HG03159 (cell line): ENCODE measurements at regions not wholly inside any gene's neighbourhood (a gene's known extent, or its start where the extent isn't known, plus 50 kb on each side); places are given as distances from the start of the nearest gene placed in this dataset.

ENCODE experiments used
- ATAC-seq: cut with Tn5 transposase; IDR thresholded peaks from one replicate; pipeline ENCODE4 v1.9.1; 2021; ENCODE audit warnings: mild to moderate bottlenecking, moderate library complexity; ENCODE audit not compliant: unreplicated experiment

DNA sequence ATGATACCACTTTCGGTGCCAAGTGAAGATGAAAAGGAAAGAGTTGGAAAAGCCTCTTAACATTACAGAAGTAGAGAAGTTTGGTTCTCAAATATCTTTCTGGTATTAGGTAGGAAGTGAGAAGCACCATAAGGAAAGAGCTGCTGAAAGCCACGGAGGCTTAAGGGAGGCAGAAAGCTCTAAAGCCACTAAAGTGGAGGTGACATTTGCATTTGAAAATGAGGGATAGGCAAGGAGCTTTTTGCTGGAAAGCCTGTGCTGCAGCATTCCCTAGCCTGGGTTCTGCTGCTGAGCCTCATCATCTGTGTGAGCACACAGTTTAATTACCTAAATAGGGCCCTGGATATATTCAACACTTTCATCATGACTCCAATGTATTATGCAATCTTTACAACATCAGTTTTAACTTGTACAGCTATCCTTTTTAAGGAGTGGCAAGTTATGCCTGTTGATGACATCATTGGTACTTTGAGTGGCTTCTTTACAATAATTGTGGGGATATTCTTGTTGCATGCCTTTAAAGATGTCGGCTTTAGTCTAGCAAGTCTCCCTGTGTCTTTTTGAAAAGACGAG lies 315.4 kb downstream of the RBM26 start:
- ATAC-seq, result no peak

DNA sequence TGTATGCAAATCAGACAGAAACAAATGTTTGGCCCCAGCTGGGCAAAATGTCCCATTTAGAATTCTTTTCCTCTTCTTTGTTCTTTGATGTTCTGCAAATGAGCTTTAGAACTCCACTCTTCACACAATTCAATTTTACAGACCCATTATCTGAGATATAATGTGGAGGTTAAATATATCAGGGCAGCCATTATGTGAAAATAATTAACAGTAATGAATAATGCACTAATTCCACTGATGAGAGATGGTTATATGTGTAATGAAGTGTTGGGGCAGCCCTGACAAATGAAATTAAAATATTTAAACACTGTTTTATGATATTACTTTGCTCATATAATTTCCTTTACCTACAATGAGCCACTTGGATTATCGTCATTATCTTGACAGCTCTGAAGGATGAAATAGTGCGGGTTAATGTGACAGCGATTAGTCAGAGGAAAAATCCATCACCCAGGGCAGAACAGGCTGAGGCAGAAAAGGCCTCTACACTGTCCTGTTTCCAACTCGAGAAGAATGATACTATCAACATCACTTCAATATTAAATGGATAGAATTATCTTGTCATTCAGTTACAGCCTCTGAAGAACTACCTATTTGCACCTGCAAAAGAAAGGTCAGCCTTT lies 321.1 kb downstream of the RBM26 start:
- ATAC-seq, result no peak

GRCh38 chr13:79081942-79082341 lies 324.1 kb downstream of the RBM26 start:
- no peak for ATAC-seq

GRCh38 chr13:79079351-79079839 lies 326.7 kb downstream of the RBM26 start:
- ATAC-seq, result no peak

GRCh38 chr13:79075703-79076102 lies 330.4 kb downstream of the RBM26 start:
- no peak for ATAC-seq

DNA sequence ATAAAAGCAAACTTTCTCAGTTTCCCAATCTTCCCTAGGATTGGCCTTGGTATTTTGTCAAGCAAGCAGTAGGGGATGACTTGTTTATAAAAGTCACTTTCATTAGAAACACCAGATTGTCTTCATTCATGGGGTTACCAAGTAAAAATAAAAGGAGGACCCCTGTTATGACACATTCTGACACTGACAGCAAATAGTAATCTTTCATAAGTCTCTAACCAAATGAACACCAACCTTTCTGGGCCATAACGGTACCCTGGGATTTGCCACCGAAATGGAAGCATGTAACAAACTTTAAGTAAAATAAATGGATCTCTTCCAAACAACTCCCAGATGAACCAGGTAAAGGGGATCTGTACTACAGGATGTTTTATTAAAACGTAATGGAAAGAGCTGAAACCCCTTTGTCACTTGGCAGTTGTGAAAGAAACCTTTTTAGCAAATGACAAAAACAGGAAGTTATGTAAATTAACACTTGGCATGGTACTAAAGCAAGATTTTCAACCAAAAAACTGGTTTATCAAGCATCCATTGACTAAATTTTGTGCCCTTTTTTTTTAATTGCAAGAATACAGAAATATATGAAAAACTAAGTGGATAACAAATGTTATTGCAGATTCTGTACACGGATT lies 335.6 kb downstream of the RBM26 start:
- peak; percentile 60 for ATAC-seq

DNA sequence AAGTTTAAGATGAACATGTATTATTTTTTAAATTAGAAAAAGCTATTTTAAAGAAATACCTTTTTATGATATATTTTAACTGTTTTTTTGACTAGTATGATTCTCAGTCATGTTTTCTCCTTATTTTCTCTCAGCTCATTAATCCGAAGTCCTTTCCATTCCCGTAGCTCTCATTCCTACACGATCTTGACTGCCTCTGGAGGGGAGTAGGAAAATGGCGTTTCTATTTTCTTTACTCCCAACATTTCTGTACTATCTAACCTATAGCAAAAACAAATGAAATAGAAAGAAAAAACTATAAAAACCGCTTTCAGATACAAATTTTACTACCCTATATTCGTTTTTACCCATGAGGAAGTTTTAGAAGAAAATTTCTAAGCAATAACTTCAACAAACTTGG lies 343.8 kb downstream of the RBM26 start:
- ATAC-seq, result no peak

- ATAC-seq, result no peak
Observed at GRCh38 chr13:79060216-79060615, 345.8 kb downstream of the RBM26 start.

GRCh38 chr13:79056706-79057105 lies 349.3 kb downstream of the RBM26 start:
- no peak for ATAC-seq

DNA sequence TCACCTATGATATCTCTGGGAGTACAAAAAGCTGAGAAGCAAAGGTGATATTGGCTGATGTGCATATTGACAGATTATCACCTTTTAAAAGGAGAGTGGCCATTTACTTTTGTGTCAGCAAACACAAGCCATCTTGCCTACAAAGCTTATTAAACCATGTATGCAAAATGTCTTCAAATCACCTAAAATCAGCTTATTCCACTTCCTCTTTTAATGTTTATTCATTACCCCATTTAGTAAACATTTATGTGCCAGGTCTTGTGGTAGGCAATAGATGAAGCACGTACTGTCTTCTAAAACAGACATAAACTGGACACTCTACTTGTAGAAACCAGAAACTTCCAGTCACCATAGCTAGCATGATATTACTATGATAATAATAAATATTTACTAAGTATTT lies 354.6 kb downstream of the RBM26 start:
- ATAC-seq, result no peak

DNA sequence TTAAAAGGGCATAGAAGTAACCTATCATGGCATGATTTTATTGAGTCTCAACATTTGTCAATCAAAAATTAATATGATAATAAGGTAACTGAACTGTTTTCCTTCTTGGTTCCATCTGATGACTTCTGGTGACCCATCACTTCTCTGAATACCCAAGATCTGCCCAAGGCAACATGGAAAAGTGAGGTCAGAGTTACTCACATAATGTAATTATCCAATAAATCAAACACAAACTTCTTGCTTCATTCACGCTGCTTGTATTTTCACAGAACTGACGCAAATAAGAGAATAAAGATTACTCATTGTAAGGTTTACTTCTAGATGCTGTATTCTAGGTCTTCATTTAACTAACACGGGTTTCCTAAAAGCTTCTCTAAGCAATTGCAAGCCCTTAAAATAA lies 361.6 kb downstream of the RBM26 start:
- ATAC-seq, result no peak

DNA sequence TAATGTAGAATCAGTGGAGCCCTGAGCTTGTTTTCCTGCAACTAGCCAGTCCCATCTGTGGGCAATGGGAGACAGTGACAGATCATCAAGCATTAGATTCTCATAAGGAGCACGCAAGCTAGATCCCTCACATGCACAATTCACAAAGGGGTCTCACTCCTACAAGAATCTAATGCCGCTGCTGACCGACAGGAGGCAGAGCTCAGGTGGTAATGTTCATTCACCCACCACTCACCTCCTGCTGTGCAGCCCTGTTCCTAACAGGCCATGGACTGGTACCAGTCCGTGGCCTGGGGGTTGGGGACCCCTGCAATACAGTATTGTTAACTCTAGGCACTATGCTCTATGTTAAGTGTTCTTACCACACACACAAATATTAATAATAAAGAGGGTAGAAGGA lies 362.8 kb downstream of the RBM26 start:
- ATAC-seq, result no peak

GRCh38 chr13:79037197-79037596 lies 368.9 kb downstream of the RBM26 start:
- no peak for ATAC-seq

DNA sequence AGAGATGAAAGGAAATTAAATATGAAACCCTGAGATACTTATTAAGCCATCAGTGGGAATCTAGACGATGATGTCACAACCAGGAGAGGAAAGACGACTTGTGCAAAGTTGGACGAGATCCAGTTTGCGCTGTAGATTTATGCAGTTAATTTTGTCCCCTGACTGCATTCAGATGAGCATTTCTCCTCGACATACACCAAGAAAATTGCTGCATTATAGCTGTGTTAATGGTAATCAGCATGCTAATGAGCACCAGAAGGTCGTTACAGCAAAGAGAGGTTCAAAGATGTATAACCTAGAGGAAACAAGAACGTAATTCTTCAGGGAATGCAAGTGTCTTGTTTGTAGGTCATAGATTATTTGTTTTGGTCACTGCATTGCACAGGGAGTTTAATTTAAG lies 371.7 kb downstream of the RBM26 start:
- ATAC-seq, result no peak

DNA sequence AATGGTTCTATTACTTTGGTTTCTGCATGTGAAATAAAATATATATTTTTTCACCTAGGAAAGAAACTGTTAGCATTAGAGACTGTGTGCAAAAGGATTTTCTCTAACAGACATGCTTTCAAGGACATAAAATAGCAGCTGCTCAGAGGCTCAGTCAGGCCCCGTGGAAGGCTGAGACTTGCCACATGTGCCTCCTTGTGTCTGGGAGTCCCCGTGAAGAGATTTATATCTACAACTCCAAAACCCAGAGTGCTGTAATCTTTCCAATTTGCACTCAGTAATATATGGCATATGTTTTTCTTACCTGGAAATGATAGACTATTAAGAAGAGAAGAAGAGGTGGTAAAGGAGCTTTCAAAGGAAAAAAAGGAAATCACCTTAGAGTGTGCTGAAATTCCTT lies 371.6 kb upstream of the OBI1 start:
- no peak for ATAC-seq

DNA sequence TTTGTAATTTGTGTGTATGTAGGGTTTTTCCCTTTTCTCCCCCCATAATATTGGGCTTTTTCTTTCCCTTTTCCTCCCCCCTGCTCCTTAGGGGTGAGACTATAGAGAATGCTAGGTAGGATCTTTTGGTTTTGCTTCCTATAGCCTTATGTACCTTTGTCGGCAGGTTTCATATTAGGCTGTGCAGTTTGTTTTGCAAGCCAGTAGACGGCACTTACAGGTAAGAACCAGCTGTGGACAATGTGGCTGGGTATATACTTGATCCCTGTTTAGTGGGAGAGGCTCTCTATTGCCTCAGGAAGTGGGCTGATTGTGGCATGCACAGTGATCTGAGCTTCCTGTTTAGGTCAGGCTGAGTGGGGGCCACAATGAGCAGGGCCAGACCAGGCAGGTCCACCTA lies 359.2 kb upstream of the OBI1 start:
- no peak for ATAC-seq

GRCh38 chr13:79011179-79011578 lies 352.2 kb upstream of the OBI1 start:
- ATAC-seq, result no peak

- no peak for ATAC-seq
Observed at GRCh38 chr13:79003989-79004898, 345.3 kb upstream of the OBI1 start.

DNA sequence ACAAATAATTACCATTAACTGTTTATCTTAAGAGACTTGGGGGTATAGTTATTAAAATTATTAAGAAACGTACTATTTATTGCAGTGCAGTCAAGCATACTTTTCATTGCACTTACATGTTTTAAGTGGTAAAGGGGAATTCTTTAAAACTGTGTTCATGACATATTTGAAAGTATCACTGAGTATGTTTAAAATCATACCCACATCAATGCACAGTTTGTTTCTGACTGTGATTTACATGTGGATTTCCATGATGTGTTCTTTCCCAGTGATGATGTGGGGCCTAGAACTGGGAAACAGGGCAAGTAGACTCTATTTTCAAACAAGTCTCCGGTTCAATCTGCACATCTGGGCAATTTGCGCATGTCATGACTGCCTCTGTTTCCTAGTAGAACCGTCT lies 340.5 kb upstream of the OBI1 start:
- no peak for ATAC-seq

GRCh38 chr13:78998630-78999315 lies 339.8 kb upstream of the OBI1 start:
- no peak for ATAC-seq
